ENCODE measurements at regions not wholly inside any gene's neighbourhood (a gene's known extent, or its start where the extent isn't known, plus 50 kb on each side); places are given as distances from the start of the nearest gene placed in this dataset.

- TF ChIP-seq CTCF (IDR thresholded peaks at IDR 0.05; ENCODE audit: insufficient read depth, low read depth, low read length), result no peak
- TF ChIP-seq EZH2 (IDR thresholded peaks at IDR 0.05; ENCODE audit: insufficient read depth, low read length), result no peak
Observed at GRCh38 chr4:59060002-59060846, 1950.0 kb upstream of the IGFBP7 start.

All from astrocyte (in vitro differentiated cells and primary cell).